ENCODE measurements at regions not wholly inside any gene's neighbourhood (a gene's known extent, or its start where the extent isn't known, plus 50 kb on each side); places are given as distances from the start of the nearest gene placed in this dataset.

DNA sequence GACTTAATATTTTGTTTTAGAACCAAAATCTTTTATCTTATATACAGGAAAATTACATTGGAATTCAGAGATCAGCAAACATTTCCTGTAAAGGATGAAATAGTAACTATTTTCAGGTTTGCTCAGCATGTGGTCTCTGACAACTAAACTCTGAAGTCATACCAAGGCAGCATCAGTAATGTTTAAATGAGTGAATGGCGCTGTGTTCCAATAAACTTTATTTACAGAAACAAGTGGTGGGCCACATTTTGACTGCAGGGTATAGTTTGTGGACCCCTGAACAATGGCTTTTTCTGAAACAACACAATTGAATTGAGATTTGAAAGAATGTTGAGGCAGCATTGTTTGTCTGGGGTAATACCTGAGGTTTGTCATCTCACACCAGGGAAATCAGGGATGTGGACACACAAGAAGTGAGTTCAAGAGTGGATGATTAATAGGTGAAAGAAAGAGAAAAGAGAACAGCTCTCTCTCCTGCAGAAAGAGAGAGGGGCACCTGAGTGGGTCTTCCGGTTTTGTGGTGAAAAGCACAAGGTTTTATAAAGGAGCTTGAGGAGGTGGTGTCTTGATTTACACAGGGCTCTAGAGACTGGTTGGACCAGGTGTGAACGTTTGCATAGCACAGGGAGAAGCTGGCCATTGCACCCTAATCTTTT lies 113.5 kb upstream of the VPREB1 start:
- TF ChIP-seq POLR2A (IDR thresholded peaks at IDR 0.05; ENCODE audit: extremely low read depth, insufficient read length) (no peak), MYC (IDR thresholded peaks at IDR 0.05; ENCODE audit: low read depth, low read length) (no peak)
- TF ChIP-seq, protein P1, sequence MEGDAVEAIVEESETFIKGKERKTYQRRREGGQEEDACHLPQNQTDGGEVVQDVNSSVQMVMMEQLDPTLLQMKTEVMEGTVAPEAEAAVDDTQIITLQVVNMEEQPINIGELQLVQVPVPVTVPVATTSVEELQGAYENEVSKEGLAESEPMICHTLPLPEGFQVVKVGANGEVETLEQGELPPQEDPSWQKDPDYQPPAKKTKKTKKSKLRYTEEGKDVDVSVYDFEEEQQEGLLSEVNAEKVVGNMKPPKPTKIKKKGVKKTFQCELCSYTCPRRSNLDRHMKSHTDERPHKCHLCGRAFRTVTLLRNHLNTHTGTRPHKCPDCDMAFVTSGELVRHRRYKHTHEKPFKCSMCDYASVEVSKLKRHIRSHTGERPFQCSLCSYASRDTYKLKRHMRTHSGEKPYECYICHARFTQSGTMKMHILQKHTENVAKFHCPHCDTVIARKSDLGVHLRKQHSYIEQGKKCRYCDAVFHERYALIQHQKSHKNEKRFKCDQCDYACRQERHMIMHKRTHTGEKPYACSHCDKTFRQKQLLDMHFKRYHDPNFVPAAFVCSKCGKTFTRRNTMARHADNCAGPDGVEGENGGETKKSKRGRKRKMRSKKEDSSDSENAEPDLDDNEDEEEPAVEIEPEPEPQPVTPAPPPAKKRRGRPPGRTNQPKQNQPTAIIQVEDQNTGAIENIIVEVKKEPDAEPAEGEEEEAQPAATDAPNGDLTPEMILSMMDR (IDR thresholded peaks at IDR 0.05; ENCODE audit: low read depth, low read length), result no peak
